ENCODE measurements at regions not wholly inside any gene's neighbourhood (a gene's known extent, or its start where the extent isn't known, plus 50 kb on each side); places are given as distances from the start of the nearest gene placed in this dataset.

DNA sequence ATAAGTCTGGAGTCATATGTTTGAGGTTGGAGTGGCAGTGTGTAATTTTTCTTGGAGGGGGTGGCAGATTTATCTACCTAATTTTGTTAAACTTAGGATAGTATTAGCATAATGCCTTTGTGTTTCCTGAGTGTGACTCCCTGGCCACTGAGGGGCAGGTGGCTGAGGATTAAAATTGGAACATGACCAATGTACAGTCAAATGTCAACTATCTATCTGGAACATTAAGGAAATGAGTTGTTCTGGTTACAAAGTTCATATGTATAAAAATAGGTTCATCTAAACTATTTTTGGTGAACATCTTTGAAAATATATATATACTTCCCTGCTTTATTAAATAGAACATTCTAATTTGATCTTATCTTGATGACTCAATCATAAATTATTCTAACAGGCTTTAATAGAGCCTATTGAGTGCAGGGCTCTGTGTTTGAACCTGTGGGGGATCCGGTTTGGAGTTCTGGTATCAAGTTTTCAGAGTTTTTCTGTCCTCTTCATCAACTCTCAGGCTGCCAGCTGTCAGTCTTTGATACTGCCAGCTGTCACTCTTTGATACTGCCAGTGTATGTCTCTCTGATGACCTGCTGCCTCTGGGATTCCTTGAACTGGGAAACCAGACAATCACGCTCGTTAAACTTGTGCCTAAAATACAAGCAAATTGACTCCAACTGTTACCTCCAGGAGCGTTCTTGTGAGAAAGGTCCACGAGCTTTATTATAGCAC is 309.6 kb downstream of the METTL15 start:
- no peaks in the 10 kb centered on the region for H3K36me3 Mint-ChIP-seq (ENCODE audit: insufficient read depth, unreplicated experiment)
- ChIA-PET POLR2A (no interaction called here), CTCF (no interaction called here)
- H3K27ac Mint-ChIP-seq (ENCODE audit: low read depth, unreplicated experiment), result no peak overlapping the region
- H3K27me3 Mint-ChIP-seq (ENCODE audit: insufficient read depth, unreplicated experiment), result no peaks in the 10 kb centered on the region
- no peak for DNase-seq (ENCODE audit: unreplicated experiment)
- intact Hi-C loops (cut with micrococcal nuclease), result no loop called here
- TF ChIP-seq CTCF (IDR thresholded peaks at IDR 0.05; ENCODE audit: unreplicated experiment), result no peak
- no TSS peak for BruUV-seq (replicated peaks)
- peaks cover 5% of the 10 kb centered on the region for H3K4me1 Mint-ChIP-seq (ENCODE audit: insufficient read depth, unreplicated experiment)
- H3K9me3 Mint-ChIP-seq (ENCODE audit: unreplicated experiment), result peaks cover 8% of the 10 kb centered on the region
- H3K4me3 Mint-ChIP-seq (ENCODE audit: unreplicated experiment), result no peak overlapping the region

DNA sequence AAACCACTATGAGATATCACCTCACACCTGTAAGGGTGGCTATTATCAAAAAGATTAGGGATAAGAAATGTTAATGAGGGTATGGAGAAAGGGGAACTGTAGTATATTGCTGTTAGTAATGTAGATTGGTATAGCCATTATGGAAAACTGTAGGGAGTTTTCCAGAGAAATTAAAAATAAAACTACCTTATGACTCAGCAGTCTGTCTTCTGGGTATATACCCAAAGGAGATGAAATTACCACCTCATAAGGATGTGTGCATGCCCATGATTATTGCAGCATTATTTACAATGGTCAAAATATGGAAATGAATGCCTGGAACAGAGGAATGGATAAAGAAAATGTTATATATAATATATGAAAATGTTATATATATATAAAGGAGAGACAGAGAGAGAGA is 303.8 kb downstream of the METTL15 start:
- CTCF ChIA-PET, result no interaction called here
- Mint-ChIP-seq H3K4me1 (ENCODE audit: insufficient read depth, unreplicated experiment) (no peaks in the 10 kb centered on the region), H3K36me3 (ENCODE audit: insufficient read depth, unreplicated experiment) (no peaks in the 10 kb centered on the region), H3K4me3 (ENCODE audit: unreplicated experiment) (no peak overlapping the region), H3K9me3 (ENCODE audit: unreplicated experiment) (peaks cover 8% of the 10 kb centered on the region), H3K27me3 (ENCODE audit: insufficient read depth, unreplicated experiment) (no peaks in the 10 kb centered on the region), H3K27ac (ENCODE audit: low read depth, unreplicated experiment) (no peak overlapping the region)
- POLR2A ChIA-PET, result no interaction called here
- no peak for DNase-seq (ENCODE audit: unreplicated experiment)
- intact Hi-C loops (cut with micrococcal nuclease), result no loop called here
- no TSS peak for BruUV-seq (replicated peaks)
- no peak for TF ChIP-seq CTCF (IDR thresholded peaks at IDR 0.05; ENCODE audit: unreplicated experiment)

DNA sequence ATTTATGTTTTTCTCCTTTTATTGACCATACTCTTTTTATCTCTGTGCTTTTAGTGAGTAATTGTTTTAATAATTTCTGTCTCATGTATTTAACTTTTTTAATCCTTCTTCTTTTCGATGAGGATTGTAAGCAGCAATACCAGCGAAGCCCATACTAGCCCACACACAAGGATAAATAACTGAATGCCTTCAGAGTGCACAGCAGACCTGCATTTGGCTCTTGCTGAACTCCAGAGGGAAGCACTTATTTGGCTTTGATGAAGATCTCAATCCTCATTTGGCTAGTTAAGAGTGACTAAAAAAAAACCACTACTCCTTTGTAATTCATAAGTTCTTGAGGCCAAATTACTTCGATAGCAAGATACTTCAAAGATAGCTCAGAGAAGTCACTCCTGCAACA is 293.3 kb downstream of the METTL15 start:
- CTCF ChIA-PET, result no interaction called here

More for the DNA sequence above, 293.3 kb downstream of the METTL15 start:
- H3K4me1 Mint-ChIP-seq (ENCODE audit: insufficient read depth, unreplicated experiment), result no peaks in the 10 kb centered on the region
- H3K4me3 Mint-ChIP-seq (ENCODE audit: unreplicated experiment), result no peak overlapping the region
- no peak overlapping the region for H3K27ac Mint-ChIP-seq (ENCODE audit: low read depth, unreplicated experiment)
- intact Hi-C loops (cut with micrococcal nuclease), result no loop called here
- H3K27me3 Mint-ChIP-seq (ENCODE audit: insufficient read depth, unreplicated experiment), result no peaks in the 10 kb centered on the region
- POLR2A ChIA-PET, result no interaction called here
- BruUV-seq (replicated peaks), result no TSS peak
- no peak for DNase-seq (ENCODE audit: unreplicated experiment)
- TF ChIP-seq CTCF (IDR thresholded peaks at IDR 0.05; ENCODE audit: unreplicated experiment), result no peak
- no peaks in the 10 kb centered on the region for H3K36me3 Mint-ChIP-seq (ENCODE audit: insufficient read depth, unreplicated experiment)
- H3K9me3 Mint-ChIP-seq (ENCODE audit: unreplicated experiment), result no peaks in the 10 kb centered on the region
